Gastroesophageal sphincter (tissue), 3 donors: ENCODE measurements at regions not wholly inside any gene's neighbourhood (a gene's known extent, or its start where the extent isn't known, plus 50 kb on each side); places are given as distances from the start of the nearest gene placed in this dataset.

ENCODE experiments used
- POLR2A ChIP-seq, 2 donors: fragments of 450-650 bp; IDR thresholded peaks; one replicate each; pipeline ENCODE4 v1.6.1; 2017; ENCODE audit warnings: antibody characterized with exemption in 2 of 2, mild to moderate bottlenecking in 2 of 2, moderate library complexity in 1 of 2
- TF ChIP-seq, protein P1 (sequence below), 4 experiments: fragments of 200-600 bp in 2 of 4; fragments of 450-650 bp in 2 of 4; sonication (generic) in 1 of 4; IDR thresholded peaks; one replicate each; pipeline ENCODE4 v1.5.1; 2017 to 2019; ENCODE audit warnings: antibody characterized with exemption in 4 of 4, mild to moderate bottlenecking in 2 of 4, moderate library complexity in 2 of 4

- no peak for TF ChIP-seq POLR2A (IDR thresholded peaks at IDR 0.05)
- TF ChIP-seq, protein P1, sequence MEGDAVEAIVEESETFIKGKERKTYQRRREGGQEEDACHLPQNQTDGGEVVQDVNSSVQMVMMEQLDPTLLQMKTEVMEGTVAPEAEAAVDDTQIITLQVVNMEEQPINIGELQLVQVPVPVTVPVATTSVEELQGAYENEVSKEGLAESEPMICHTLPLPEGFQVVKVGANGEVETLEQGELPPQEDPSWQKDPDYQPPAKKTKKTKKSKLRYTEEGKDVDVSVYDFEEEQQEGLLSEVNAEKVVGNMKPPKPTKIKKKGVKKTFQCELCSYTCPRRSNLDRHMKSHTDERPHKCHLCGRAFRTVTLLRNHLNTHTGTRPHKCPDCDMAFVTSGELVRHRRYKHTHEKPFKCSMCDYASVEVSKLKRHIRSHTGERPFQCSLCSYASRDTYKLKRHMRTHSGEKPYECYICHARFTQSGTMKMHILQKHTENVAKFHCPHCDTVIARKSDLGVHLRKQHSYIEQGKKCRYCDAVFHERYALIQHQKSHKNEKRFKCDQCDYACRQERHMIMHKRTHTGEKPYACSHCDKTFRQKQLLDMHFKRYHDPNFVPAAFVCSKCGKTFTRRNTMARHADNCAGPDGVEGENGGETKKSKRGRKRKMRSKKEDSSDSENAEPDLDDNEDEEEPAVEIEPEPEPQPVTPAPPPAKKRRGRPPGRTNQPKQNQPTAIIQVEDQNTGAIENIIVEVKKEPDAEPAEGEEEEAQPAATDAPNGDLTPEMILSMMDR (IDR thresholded peaks at IDR 0.05): no peak
Observed at GRCh38 chr2:8267721-8268120, 414.1 kb upstream of the ID2 start.
